Tibial artery (tissue), 4 donors: ENCODE measurements at regions not wholly inside any gene's neighbourhood (a gene's known extent, or its start where the extent isn't known, plus 50 kb on each side); places are given as distances from the start of the nearest gene placed in this dataset.

Experiments used
- DNase-seq, 2 donors: peaks; one replicate each; pipeline ENCODE4 v3.0.0-alpha.2; 2019
- H3K27ac ChIP-seq, 2 donors: fragments of 200-600 bp; sonication (generic) in 1 of 2; 1 replicate in 1 of 2; 2 replicates in 1 of 2; pipeline ENCODE4 v1.5.1; 2018 to 2019; ENCODE audit warnings: mild to moderate bottlenecking in 1 of 2
- H3K27me3 ChIP-seq, 2 donors: fragments of 200-600 bp; sonication (generic) in 1 of 2; one replicate each; pipeline versions ENCODE4 v1.5.1 to v1.6.0; 2016 to 2019
- H3K36me3 ChIP-seq, 3 donors: fragments of 200-600 bp; sonication (generic) in 2 of 3; one replicate each; pipeline ENCODE4 v1.5.1; 2016 to 2019; ENCODE audit warnings: mild to moderate bottlenecking in 2 of 3
- H3K4me1 ChIP-seq, 4 donors: fragments of 200-600 bp; sonication (generic) in 2 of 4; 1 replicate in 3 of 4; 2 replicates in 1 of 4; pipeline ENCODE4 v1.5.1; 2016 to 2019
- H3K4me3 ChIP-seq, 2 donors: fragments of 200-600 bp; sonication (generic) in 1 of 2; 1 replicate in 1 of 2; 2 replicates in 1 of 2; pipeline ENCODE4 v1.5.1; 2018 to 2019; ENCODE audit warnings: mild to moderate bottlenecking in 2 of 2
- H3K9me3 ChIP-seq, 3 donors: fragments of 200-600 bp; sonication (generic) in 1 of 3; one replicate each; pipeline ENCODE4 v1.5.1; 2016 to 2019
- intact Hi-C: fragments of 100-400 bp; cut with DNase I; formaldehyde crosslinking; loops from one replicate; pipeline ENCODE4 v1.15.0; 2023; ENCODE audit warnings: low total_unique reads
- TF ChIP-seq, protein P1 (sequence below), 2 experiments: fragments of 200-600 bp in 1 of 2; fragments of 450-650 bp in 1 of 2; IDR thresholded peaks; one replicate each; pipeline ENCODE4 v1.5.1; 2017 to 2019; ENCODE audit warnings: antibody characterized with exemption in 2 of 2, mild to moderate bottlenecking in 1 of 2, moderate library complexity in 1 of 2

DNA sequence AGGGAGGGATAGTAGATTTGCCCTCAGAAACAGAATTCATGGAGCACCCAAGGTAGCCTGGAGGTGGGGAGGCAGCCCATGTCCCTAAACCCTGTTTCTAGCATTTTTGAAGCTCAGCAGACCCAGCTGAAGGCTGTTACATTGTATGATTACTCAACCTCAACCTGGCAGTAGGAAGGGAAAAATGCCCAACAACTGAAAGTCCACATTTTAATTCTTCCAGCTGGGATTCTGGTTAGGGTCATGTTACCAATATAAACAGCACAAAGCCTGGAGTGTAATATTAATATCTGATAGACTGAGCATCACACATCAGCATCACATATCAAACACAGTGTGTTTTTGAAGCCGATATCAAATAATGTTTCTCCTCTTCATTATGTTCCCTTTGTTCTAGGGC is 437.0 kb downstream of the HRH4 start:
- Histone ChIP-seq H3K36me3 (no peaks in the 10 kb centered on the region), H3K4me1 (no peaks in the 10 kb centered on the region), H3K27ac (no peak overlapping the region), H3K9me3 (no peaks in the 10 kb centered on the region), H3K4me3 (no peak overlapping the region), H3K27me3 (no peaks in the 10 kb centered on the region)
- intact Hi-C loops, result no loop called here
- DNase-seq, result no peak
- TF ChIP-seq, protein P1, sequence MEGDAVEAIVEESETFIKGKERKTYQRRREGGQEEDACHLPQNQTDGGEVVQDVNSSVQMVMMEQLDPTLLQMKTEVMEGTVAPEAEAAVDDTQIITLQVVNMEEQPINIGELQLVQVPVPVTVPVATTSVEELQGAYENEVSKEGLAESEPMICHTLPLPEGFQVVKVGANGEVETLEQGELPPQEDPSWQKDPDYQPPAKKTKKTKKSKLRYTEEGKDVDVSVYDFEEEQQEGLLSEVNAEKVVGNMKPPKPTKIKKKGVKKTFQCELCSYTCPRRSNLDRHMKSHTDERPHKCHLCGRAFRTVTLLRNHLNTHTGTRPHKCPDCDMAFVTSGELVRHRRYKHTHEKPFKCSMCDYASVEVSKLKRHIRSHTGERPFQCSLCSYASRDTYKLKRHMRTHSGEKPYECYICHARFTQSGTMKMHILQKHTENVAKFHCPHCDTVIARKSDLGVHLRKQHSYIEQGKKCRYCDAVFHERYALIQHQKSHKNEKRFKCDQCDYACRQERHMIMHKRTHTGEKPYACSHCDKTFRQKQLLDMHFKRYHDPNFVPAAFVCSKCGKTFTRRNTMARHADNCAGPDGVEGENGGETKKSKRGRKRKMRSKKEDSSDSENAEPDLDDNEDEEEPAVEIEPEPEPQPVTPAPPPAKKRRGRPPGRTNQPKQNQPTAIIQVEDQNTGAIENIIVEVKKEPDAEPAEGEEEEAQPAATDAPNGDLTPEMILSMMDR (IDR thresholded peaks at IDR 0.05), result no peak

DNA sequence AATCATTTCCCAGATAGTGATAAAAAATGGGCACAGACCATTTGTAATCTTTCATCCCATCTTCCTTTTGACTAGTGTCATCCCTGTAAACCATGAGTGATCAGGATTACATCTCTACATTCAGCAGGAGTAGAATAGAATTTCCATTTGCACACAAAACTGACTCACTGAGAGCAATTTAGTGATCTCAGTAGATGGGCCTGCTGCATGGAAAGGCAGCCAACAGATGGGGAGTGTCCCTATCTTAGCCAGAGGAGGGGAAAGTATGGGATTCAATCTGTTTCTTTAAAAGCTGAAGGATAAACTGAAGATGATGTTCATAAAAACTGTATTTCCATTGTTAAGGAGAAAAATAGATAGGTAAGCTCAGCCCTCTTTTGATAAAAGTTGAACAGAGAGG is 441.7 kb downstream of the ZNF521 start:
- intact Hi-C loops, result no loop called here
- H3K4me1 ChIP-seq, result no peaks in the 10 kb centered on the region
- H3K27me3 ChIP-seq, result no peaks in the 10 kb centered on the region
- no peak overlapping the region for H3K4me3 ChIP-seq
- TF ChIP-seq, protein P1 (IDR thresholded peaks at IDR 0.05), result no peak
- DNase-seq, result no peak
- H3K27ac ChIP-seq, result no peak overlapping the region
- peaks cover 0 to 7% (median 0%) of the 10 kb centered on the region in 3 donors for H3K9me3 ChIP-seq
- H3K36me3 ChIP-seq, result no peaks in the 10 kb centered on the region

DNA sequence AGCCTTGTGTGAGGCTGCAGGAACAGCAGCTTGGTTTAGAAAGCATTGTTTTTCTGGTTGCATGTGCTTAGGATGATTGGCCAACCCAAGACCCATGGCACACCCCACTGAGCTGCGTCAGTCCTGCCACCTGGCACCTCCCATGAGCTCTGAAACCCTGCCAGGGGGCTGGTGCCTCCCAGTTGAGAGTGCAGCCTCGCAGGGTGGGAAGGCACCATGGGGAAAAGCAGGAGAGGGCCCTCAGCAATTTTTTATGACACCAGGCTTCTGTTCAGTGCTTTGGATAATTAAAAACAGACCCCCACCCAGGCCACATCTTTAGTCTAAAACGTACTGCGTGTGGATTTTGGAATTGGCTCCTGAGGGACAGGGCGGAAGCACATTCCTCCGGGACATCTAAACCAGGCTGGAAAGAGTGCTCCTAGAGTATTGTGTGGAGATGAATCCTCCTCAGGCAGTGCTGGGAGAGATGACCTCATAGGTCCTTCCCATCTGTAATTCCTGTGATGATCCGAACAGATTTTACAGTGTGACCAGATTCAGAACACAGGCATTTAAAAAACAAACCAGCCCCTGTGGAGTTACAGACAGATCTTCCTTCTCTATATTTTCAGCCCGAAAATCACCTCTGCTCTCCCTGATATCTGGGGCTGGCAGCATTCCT is 438.3 kb downstream of the ZNF521 start:
- DNase-seq, result no peak
- Histone ChIP-seq H3K27ac (no peak overlapping the region), H3K4me1 (no peaks in the 10 kb centered on the region), H3K9me3 (no peaks in the 10 kb centered on the region), H3K27me3 (peaks cover 0 to 3% of the 10 kb centered on the region in 2 donors), H3K36me3 (no peaks in the 10 kb centered on the region), H3K4me3 (no peak overlapping the region)
- intact Hi-C loops, result no loop called here
- TF ChIP-seq, protein P1 (IDR thresholded peaks at IDR 0.05), result no peak

DNA sequence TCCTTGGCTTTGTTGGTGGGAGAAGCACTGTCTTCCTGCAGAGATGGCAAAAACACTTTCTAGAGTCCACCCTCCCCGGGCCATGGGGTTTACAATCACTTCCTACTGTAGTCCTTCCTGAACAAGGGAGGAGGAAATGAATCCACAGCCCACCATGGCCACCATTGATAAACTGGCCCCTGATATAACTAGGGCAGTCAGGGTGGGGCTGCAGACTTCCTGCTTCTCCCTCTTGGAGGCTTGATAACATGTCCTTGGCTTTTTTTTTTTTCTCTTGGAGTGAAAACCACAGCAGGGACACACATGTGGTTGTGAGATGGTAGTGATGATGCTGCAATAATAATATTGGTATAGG is 437.8 kb downstream of the ZNF521 start:
- Histone ChIP-seq H3K27ac (no peak overlapping the region), H3K4me1 (no peaks in the 10 kb centered on the region), H3K36me3 (no peaks in the 10 kb centered on the region), H3K27me3 (peaks cover 0 to 3% of the 10 kb centered on the region in 2 donors), H3K9me3 (no peaks in the 10 kb centered on the region), H3K4me3 (no peak overlapping the region)
- DNase-seq, result no peak
- TF ChIP-seq, protein P1 (IDR thresholded peaks at IDR 0.05), result no peak
- intact Hi-C loops, result no loop called here

DNA sequence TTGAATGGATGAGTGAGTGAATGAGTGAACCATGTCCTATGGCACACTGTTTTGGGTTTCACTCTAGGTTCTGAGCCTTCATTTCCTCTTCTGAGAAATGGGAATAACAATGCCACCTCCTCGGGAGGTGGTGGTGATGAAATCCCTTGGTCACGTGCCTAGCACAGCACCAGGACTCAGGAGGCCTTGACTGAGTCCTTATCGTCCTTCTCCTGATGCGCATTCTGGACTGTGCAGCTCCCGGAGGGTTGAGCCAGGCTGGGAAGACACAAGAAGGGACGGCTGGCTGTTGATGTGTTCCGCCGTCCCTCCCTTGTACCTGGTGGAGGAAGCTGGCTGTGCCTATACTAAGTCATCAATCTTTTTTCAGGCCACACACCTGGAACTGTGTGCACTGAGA is 437.3 kb downstream of the ZNF521 start:
- no peaks in the 10 kb centered on the region for H3K4me1 ChIP-seq
- intact Hi-C loops, result no loop called here
- H3K27ac ChIP-seq, result no peak overlapping the region
- no peak for DNase-seq
- TF ChIP-seq, protein P1 (IDR thresholded peaks at IDR 0.05), result no peak
- H3K36me3 ChIP-seq, result no peaks in the 10 kb centered on the region
- H3K4me3 ChIP-seq, result no peak overlapping the region
- H3K9me3 ChIP-seq, result no peaks in the 10 kb centered on the region
- H3K27me3 ChIP-seq, result peaks cover 0 to 3% of the 10 kb centered on the region in 2 donors

DNA sequence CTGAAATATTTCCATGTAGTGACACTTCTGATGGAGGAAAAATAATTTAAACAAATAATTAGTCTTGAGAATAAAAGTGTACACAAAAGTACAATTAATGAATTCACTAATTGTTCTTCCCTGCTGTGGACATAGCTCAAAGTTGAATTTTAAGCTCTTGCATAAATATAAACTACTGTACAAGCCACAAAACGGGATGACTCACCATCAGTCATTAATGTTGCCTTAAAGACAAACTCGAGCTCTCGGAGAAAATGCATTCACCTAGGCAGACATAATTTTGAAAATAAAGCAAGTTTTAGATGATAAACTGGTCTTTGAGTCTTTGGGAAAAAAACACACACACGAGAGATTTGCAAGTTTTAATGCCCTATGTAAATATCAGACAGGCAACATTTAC is 436.4 kb downstream of the ZNF521 start:
- DNase-seq, result no peak
- intact Hi-C loops, result no loop called here
- TF ChIP-seq, protein P1 (IDR thresholded peaks at IDR 0.05), result no peak
- Histone ChIP-seq H3K4me3 (no peak overlapping the region), H3K27me3 (peaks cover 0 to 3% of the 10 kb centered on the region in 2 donors), H3K4me1 (no peaks in the 10 kb centered on the region), H3K9me3 (no peaks in the 10 kb centered on the region), H3K27ac (no peak overlapping the region), H3K36me3 (no peaks in the 10 kb centered on the region)
